Heart left ventricle (tissue), 13 donors: ENCODE measurements at regions not wholly inside any gene's neighbourhood (a gene's known extent, or its start where the extent isn't known, plus 50 kb on each side); places are given as distances from the start of the nearest gene placed in this dataset.

Experiments
- POLR2A ChIP-seq, 2 donors: fragments of 450-650 bp; IDR thresholded peaks; one replicate each; pipeline ENCODE4 v1.6.1; 2017; ENCODE audit warnings: antibody characterized with exemption in 2 of 2, mild to moderate bottlenecking in 2 of 2, moderate library complexity in 2 of 2
- TF ChIP-seq, protein P1 (sequence below), 12 donors: fragments of 200-600 bp; sonication (generic) in 4 of 12; IDR thresholded peaks; one replicate each; pipeline versions ENCODE4 v1.5.0 to v1.8.0; 2018 to 2022; ENCODE audit warnings: antibody characterized with exemption in 12 of 12, mild to moderate bottlenecking in 5 of 12
- donor health status: ischemic (EF 13 %, LVEDD 7.1; RV severe dilation, severe dysfunction).
- donor health status: DM: no; HTN: yes; CAD: no.
- donor health status: DM: no; HTN: no; CAD: no.
- donor health status: ischemic (EF 25% LVEDD 6.9; RV normal size, moderate dysfunction).
- donor health status: ischemic (EF 25% LVEDD 5.7; RV mildly dilated, moderate dysfunction).
- donor health status: ischemic (EF 35%, LVEDD 5.7; RV mildly dilated, moderate dysfunction).
- donor health status: nonischemic (EF 11% LVEDD 7.7; RV severe dilation, severe dysfunction).
- donor health status: DM: yes; HTN: yes; CAD: no.
- donor health status: PGD.
- donor health status: ischemic (EF 29% LVEDD 5.4; RV normal size, mild dysfunction).
- donor health status: nonischemic (EF 23%, LVEDD 6.1; RV moderate dilation, normal function).

DNA sequence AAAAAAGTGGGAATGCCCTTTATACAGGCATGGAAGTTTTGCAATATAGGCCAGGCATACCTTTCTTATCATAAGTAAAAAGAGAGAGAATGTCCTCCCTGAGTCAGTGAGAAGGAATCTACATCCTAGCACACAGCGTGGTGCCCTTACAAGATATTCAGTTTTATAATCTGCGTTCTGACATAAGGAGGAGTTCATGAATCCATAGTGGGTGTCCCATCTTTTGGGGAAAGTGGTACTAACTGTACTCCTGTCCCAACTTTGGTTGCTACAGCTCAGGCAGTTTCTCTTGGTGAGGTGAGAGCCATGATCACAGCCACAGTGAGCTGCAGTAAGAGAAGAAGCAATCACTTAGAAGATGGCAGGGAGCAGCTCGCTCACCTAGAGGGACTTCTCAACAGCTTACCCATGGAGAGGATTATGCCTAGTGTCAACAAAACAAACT lies 332.9 kb downstream of the BCAT1 start:
- TF ChIP-seq, protein P1, sequence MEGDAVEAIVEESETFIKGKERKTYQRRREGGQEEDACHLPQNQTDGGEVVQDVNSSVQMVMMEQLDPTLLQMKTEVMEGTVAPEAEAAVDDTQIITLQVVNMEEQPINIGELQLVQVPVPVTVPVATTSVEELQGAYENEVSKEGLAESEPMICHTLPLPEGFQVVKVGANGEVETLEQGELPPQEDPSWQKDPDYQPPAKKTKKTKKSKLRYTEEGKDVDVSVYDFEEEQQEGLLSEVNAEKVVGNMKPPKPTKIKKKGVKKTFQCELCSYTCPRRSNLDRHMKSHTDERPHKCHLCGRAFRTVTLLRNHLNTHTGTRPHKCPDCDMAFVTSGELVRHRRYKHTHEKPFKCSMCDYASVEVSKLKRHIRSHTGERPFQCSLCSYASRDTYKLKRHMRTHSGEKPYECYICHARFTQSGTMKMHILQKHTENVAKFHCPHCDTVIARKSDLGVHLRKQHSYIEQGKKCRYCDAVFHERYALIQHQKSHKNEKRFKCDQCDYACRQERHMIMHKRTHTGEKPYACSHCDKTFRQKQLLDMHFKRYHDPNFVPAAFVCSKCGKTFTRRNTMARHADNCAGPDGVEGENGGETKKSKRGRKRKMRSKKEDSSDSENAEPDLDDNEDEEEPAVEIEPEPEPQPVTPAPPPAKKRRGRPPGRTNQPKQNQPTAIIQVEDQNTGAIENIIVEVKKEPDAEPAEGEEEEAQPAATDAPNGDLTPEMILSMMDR (IDR thresholded peaks at IDR 0.05) = no peak
- no peak for TF ChIP-seq POLR2A (IDR thresholded peaks at IDR 0.05)
